ENCODE measurements at regions not wholly inside any gene's neighbourhood (a gene's known extent, or its start where the extent isn't known, plus 50 kb on each side); places are given as distances from the start of the nearest gene placed in this dataset.

DNA sequence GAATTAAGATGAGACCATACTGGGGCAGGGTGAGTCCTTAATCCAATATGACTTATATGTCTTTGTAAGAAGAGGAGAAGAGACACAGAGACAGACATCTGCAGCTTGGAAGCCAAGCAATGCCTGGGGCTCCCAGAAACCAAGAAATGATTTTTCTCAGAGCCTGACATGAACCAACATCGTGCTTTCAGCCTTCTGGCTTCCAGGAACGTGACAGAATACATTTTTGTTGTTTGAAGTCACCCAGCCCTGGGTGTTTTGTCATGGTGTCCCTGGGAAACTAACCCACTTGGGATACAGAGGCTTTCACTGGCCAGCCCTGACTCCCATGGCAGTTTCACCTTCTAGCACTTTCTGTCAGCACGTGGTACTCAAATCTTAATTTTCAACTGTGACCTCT lies 95.3 kb upstream of the SLC10A2 start:
- no peak overlapping the region for H3K4me2 ChIP-seq
- no peak overlapping the region for H3K27ac ChIP-seq
- peaks cover 17% of the 10 kb centered on the region for H3K4me1 ChIP-seq
- H4K20me1 ChIP-seq, result no peaks in the 10 kb centered on the region
- H3K36me3 ChIP-seq, result no peaks in the 10 kb centered on the region
- no peak for TF ChIP-seq Cebpa-rat (IDR thresholded peaks at IDR 0.05)
- H3K4me3 ChIP-seq, result no peak overlapping the region
- no peaks in the 10 kb centered on the region for H3K9me3 ChIP-seq
- no peak overlapping the region for H3K9ac ChIP-seq
- no peaks in the 10 kb centered on the region for H3K27me3 ChIP-seq

DNA sequence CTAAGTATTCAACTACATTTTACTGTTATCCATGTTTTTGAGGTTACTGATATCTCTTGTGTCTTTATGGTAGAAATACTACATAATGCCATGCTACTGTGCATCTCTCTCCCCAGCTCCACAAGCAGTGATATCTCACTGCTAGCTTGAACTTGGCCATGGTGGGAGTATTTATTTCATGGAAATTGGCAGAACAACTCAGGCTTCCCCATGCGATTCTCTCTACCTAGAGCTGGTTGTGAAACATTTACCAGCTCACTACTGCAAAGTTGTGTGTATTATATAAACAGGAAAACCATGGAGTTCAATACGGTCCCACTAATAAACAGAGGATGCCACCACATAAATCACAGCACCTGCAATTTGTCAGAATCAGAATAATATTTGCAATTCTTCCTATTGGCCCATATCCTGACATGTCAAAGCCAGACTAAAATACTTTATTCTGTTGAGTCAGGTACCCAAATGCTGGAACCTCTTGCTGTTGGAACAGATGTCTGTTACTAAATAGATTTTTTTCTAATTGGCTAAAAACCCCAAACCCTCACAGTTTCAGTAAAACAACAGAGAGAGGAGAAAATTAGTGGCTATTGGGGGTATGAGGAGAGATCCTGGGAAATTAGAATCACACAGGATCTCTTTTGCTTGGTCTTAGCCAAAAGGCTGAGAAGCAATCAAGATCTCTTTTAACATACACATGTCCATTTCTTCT lies 91.4 kb upstream of the SLC10A2 start:
- Histone ChIP-seq H3K27me3 (no peaks in the 10 kb centered on the region), H3K4me2 (no peak overlapping the region)

DNA sequence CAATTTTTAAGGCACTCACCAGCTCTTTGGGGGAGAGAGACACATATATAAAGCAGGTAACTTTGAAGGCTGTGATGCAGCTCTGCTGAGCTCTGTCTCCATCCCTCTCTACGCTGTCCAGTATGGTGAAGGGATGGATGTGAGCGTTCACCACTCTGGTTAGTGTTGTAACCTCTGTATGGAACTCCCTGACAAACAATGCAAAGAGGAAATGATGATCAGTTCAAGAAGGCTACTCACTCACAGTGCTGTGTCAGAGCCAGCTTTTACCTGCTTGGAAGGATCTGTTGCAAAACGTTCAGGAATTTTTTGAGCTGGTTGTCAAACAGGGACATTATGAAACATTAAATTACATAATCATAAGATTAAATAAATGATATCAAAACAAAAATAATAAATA lies 90.8 kb upstream of the SLC10A2 start:
- no peaks in the 10 kb centered on the region for H3K9me3 ChIP-seq
- H3K4me1 ChIP-seq, result peaks cover 17% of the 10 kb centered on the region
- no peak overlapping the region for H3K4me3 ChIP-seq
- no peak for TF ChIP-seq Cebpa-rat (IDR thresholded peaks at IDR 0.05)
- H4K20me1 ChIP-seq, result no peaks in the 10 kb centered on the region
- no peak overlapping the region for H3K9ac ChIP-seq
- H3K4me2 ChIP-seq, result no peak overlapping the region
- H3K36me3 ChIP-seq, result no peaks in the 10 kb centered on the region
- H3K27ac ChIP-seq, result no peak overlapping the region
- no peaks in the 10 kb centered on the region for H3K27me3 ChIP-seq

More for the DNA sequence above, 91.4 kb upstream of the SLC10A2 start:
- no peaks in the 10 kb centered on the region for H4K20me1 ChIP-seq
- H3K4me3 ChIP-seq, result no peak overlapping the region
- no peak overlapping the region for H3K27ac ChIP-seq
- TF ChIP-seq Cebpa-rat (IDR thresholded peaks at IDR 0.05), result no peak
- no peaks in the 10 kb centered on the region for H3K9me3 ChIP-seq
- H3K9ac ChIP-seq, result no peak overlapping the region
- H3K36me3 ChIP-seq, result no peaks in the 10 kb centered on the region
- peaks cover 17% of the 10 kb centered on the region for H3K4me1 ChIP-seq

DNA sequence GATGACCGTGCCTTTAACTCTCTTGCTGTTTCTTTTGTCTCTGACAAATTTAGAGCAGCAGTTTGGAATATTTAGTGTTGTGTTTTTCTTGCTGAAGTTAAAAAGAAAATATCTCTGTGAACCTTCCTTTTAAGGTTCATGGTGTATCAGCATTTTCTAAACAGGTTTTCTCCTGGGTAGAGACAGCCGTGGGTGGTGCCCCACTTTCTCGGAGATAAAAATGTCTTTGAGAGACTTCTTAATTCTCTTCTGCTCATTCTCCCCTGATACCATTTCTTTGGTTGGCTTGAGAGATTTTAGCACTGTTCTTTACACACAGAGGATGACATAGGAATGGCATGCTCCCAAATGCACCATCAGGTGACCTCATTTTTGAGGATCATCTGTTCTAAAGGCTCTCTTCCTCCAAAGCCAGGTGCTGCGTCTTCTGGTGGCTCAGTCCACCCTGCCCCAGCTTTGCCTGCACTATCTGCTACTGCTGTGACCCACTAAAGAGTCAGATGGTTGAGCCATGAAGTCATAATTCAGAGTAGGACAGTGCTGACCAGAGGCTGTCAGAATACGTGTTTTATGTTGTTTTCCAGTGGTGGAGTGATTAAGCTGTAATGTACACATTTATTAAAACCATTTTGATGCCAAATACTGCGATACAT lies 90.3 kb upstream of the SLC10A2 start:
- Histone ChIP-seq H3K27me3 (no peaks in the 10 kb centered on the region), H3K4me1 (peaks cover 17% of the 10 kb centered on the region), H3K4me3 (no peak overlapping the region), H3K9me3 (no peaks in the 10 kb centered on the region), H3K27ac (no peak overlapping the region), H3K4me2 (0 out of 2 replicates have a peak overlapping the region, but pooled peaks have one; percentile 2), H4K20me1 (no peaks in the 10 kb centered on the region), H3K9ac (no peak overlapping the region), H3K36me3 (no peaks in the 10 kb centered on the region)
- no peak for TF ChIP-seq Cebpa-rat (IDR thresholded peaks at IDR 0.05)

DNA sequence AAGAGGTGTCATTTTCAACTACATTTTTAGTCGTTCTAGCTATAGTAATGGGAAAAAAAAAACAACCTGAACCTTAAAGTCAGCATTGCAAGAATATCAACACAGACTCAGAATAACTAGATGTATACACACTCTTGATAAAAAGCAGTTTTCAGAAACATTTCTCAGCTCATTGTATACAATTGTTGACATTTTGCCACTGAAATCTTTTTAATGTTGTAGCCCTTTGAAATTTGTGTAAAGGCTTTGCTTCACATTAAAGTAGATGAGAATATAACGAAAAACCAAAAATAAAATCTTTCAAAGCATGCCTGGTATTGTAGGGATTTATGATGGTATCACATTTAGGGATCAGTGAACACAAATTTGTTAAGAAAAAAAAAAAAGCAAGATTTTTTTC lies 87.2 kb upstream of the SLC10A2 start:
- Histone ChIP-seq H3K4me1 (0 out of 2 replicates have a peak, but pooled peaks cover 6% of the 10 kb centered on the region), H3K36me3 (no peaks in the 10 kb centered on the region), H3K27me3 (no peaks in the 10 kb centered on the region), H4K20me1 (no peaks in the 10 kb centered on the region), H3K27ac (no peak overlapping the region), H3K9ac (no peak overlapping the region), H3K4me2 (no peak overlapping the region), H3K9me3 (no peaks in the 10 kb centered on the region), H3K4me3 (no peak overlapping the region)
- no peak for TF ChIP-seq Cebpa-rat (IDR thresholded peaks at IDR 0.05)

DNA sequence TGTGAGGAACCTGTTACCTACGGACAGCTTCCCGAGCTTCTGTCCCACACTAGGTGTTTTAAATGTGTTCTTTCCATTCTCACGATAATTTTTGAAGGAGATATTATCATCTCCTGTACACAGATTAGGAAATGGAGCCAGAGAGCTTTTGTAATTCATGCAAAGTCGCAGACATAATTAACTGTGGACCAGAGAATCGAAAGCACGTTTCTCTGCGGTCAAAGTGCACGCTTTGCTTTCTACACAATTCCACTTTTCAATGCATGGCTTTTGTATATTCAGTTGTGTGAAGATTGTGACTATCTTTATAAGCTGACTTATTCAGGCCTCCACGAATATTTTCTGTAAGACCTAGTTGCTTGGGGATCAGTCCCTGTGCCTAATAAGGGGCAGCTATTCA lies 81.7 kb upstream of the SLC10A2 start:
- H4K20me1 ChIP-seq, result no peaks in the 10 kb centered on the region
- H3K9me3 ChIP-seq, result no peaks in the 10 kb centered on the region
- H3K4me1 ChIP-seq, result no peaks in the 10 kb centered on the region
- H3K27ac ChIP-seq, result no peak overlapping the region
- H3K4me2 ChIP-seq, result no peak overlapping the region
- TF ChIP-seq Cebpa-rat (IDR thresholded peaks at IDR 0.05), result no peak
- H3K36me3 ChIP-seq, result no peaks in the 10 kb centered on the region
- no peaks in the 10 kb centered on the region for H3K27me3 ChIP-seq
- no peak overlapping the region for H3K4me3 ChIP-seq
- no peak overlapping the region for H3K9ac ChIP-seq

DNA sequence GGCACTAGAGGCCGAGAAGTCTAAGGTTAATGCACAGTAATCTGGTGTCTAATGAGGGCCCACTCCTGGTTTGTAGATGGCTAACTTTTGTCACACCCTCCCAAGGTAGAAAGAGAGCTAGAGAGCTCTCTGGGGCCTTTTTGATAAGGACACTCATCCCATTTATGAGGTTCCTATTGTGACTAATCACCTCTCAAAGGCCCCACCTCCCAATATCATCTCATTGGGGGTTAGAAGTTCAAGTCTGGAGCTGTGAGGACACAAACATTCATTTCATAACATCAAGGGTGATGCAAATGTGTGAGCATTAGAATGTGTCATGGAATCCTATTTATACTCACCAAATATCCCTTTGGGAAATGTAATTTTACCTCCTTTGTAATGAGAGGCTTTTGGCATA lies 79.2 kb upstream of the SLC10A2 start:
- Histone ChIP-seq H4K20me1 (no peaks in the 10 kb centered on the region), H3K36me3 (no peaks in the 10 kb centered on the region), H3K9me3 (no peaks in the 10 kb centered on the region), H3K9ac (no peak overlapping the region), H3K4me3 (no peak overlapping the region), H3K4me1 (no peaks in the 10 kb centered on the region), H3K27me3 (no peaks in the 10 kb centered on the region), H3K4me2 (no peak overlapping the region), H3K27ac (no peak overlapping the region)
- TF ChIP-seq Cebpa-rat (IDR thresholded peaks at IDR 0.05), result no peak

DNA sequence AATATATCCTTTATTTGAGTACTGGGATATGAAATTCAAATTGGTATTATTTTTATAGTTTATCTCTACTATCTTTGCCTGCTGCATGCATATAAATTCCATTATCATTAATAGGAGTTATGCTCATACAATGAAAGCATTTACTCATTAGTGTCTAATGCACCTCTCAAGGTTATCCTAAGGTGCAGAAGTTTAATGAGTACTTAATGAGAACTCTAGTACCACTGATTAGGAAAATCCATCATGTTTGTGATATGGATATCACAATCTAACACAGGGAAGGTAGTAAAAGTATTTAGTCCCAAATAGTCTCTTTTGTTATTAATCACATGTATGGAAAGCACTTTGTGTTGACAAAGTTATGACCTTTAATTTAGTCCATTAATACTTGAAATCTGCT lies 77.2 kb upstream of the SLC10A2 start:
- Histone ChIP-seq H3K9me3 (no peaks in the 10 kb centered on the region), H3K36me3 (no peaks in the 10 kb centered on the region), H3K9ac (no peak overlapping the region), H3K4me3 (no peak overlapping the region), H4K20me1 (no peaks in the 10 kb centered on the region), H3K4me2 (no peak overlapping the region), H3K27ac (no peak overlapping the region), H3K4me1 (no peaks in the 10 kb centered on the region), H3K27me3 (no peaks in the 10 kb centered on the region)
- TF ChIP-seq Cebpa-rat (IDR thresholded peaks at IDR 0.05), result no peak

DNA sequence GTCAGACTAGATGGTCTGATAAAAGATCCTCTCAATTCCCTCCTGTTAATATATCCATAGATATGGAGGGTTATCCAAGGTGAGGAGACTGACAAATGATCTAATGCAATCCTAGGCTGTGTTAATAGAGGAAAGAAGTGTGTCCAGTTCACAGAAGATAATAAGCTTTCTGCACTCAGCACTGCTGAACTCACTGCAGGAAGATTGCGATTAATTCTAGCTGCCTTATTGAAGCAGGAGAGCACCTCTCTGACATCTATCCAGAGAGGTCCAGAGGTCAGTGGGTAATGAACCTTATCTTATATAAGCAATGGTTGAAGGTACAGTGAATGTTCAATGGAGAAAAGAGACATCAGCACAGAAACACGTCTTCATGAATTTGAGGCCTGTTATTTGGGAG lies 75.9 kb upstream of the SLC10A2 start:
- H4K20me1 ChIP-seq, result no peaks in the 10 kb centered on the region
- H3K4me2 ChIP-seq, result no peak overlapping the region
- no peak overlapping the region for H3K27ac ChIP-seq
- H3K9ac ChIP-seq, result no peak overlapping the region
- TF ChIP-seq Cebpa-rat (IDR thresholded peaks at IDR 0.05), result no peak
- no peaks in the 10 kb centered on the region for H3K36me3 ChIP-seq
- no peaks in the 10 kb centered on the region for H3K4me1 ChIP-seq
- peaks cover 4% of the 10 kb centered on the region; the same call in 1 of the 2 replicates for H3K9me3 ChIP-seq
- no peaks in the 10 kb centered on the region for H3K27me3 ChIP-seq
- H3K4me3 ChIP-seq, result no peak overlapping the region

DNA sequence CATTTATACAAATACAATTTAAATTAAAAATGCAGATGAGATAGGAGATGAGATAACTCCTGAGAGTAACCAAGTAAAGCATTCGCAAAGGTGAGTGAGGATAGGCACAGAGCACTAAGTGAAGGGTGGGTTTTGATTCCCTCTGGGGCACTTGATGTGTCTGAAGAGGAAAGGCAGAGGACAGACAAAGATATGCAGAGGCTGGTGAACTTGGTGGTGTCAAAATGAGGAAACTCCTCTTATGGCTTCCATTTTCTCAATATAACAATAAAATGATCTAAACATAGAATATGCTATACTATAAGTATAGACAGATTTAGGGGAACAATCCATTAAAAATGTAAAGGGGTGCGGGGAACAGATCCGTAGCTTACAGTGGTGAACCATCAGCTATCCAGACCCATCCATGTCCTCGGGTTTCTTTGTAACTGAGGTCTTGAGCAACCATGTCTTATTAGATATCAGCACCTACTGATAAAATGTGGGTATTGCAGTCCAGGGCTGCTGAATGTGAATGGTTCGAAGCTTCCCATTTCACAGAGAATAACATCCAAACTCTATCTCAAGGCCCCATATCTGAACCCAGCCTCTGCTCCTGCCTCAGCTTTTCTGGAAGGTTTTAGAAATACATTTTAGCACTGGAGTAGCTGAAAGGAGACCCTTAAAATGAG lies 73.9 kb upstream of the SLC10A2 start:
- TF ChIP-seq Cebpa-rat (IDR thresholded peaks at IDR 0.05), result no peak
- Histone ChIP-seq H3K9me3 (peaks cover 4% of the 10 kb centered on the region; the same call in 1 of the 2 replicates), H3K4me1 (peaks cover 16% of the 10 kb centered on the region), H3K4me2 (no peak overlapping the region), H3K9ac (no peak overlapping the region), H3K27ac (no peak overlapping the region), H3K36me3 (no peaks in the 10 kb centered on the region), H4K20me1 (no peaks in the 10 kb centered on the region), H3K27me3 (no peaks in the 10 kb centered on the region), H3K4me3 (no peak overlapping the region)
